ENCODE measurements at regions not wholly inside any gene's neighbourhood (a gene's known extent, or its start where the extent isn't known, plus 50 kb on each side); places are given as distances from the start of the nearest gene placed in this dataset.

DNA sequence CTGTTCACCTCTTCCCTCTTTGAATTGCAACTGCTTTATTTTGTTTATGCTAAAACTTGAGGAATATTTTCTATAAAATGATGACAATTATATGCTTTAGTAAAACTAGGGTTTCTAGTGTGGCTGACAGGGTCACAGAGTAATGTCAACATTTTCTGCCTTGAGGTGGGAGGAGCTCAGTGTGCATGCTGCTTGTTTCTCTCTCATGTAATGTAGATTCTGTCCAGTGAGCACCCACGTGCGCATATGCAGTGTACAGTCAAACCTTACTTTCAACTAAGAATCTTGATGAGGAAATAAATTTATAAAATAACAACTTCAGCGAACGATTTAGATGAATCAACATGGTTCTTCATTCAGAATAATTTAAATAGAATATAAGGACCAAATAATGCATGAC, 603.9 kb downstream of the PCDH17 start:
- TF ChIP-seq EZH2 (IDR thresholded peaks at IDR 0.05; ENCODE audit: low read depth) = no peak
- TF ChIP-seq, protein P1, sequence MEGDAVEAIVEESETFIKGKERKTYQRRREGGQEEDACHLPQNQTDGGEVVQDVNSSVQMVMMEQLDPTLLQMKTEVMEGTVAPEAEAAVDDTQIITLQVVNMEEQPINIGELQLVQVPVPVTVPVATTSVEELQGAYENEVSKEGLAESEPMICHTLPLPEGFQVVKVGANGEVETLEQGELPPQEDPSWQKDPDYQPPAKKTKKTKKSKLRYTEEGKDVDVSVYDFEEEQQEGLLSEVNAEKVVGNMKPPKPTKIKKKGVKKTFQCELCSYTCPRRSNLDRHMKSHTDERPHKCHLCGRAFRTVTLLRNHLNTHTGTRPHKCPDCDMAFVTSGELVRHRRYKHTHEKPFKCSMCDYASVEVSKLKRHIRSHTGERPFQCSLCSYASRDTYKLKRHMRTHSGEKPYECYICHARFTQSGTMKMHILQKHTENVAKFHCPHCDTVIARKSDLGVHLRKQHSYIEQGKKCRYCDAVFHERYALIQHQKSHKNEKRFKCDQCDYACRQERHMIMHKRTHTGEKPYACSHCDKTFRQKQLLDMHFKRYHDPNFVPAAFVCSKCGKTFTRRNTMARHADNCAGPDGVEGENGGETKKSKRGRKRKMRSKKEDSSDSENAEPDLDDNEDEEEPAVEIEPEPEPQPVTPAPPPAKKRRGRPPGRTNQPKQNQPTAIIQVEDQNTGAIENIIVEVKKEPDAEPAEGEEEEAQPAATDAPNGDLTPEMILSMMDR (conservative IDR thresholded peaks at IDR 0.05) = no peak
